ENCODE measurements at regions not wholly inside any gene's neighbourhood (a gene's known extent, or its start where the extent isn't known, plus 50 kb on each side); places are given as distances from the start of the nearest gene placed in this dataset.

DNA sequence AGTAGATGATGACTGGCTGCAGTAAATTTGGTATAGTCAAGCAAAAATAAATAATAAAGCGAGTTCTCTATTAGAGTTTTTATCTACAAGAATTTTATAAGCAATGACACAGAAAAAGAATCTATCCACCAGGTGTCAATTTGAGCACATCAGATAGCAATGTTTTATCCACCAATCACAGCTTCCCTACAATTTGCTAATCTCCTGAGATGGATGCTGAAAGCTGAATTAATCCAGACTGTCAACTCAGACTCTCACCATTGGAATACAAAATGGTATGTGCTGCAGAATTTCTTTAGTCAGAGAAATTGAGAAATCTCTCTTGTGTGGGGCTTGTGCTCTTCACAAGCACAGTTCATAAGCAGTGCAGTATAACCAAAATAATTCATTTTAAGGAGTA, 888.9 kb upstream of the GHITM start:
- DNase-seq (ENCODE audit: low read depth in 2 of 3, low spot score in 2 of 3) = no peak

- no peak for DNase-seq (ENCODE audit: low read depth in 2 of 3, low spot score in 2 of 3)
Observed at GRCh38 chr10:83252169-83252568, 887.1 kb upstream of the GHITM start.

DNA sequence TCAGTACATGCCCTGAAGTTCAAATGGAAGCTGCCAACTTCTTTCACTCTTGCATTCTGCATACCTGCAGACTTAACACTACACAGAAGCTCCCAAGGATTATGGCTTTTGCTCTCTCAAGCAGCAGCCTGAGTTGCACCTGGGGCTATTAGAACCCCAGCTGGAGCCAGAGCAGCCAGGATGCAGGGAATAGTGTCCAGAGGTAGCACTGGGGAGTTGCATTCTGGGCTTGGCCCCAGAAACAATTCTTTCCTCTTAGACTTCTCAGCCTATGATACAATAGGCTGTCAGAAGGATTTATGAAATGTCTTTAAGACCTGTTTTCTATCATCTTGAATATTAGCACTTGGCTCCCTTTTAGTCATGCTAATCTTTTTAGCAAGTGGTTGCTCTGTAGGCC, 886.7 kb upstream of the GHITM start:
- no peak for DNase-seq (ENCODE audit: low read depth in 2 of 3, low spot score in 2 of 3)

DNA sequence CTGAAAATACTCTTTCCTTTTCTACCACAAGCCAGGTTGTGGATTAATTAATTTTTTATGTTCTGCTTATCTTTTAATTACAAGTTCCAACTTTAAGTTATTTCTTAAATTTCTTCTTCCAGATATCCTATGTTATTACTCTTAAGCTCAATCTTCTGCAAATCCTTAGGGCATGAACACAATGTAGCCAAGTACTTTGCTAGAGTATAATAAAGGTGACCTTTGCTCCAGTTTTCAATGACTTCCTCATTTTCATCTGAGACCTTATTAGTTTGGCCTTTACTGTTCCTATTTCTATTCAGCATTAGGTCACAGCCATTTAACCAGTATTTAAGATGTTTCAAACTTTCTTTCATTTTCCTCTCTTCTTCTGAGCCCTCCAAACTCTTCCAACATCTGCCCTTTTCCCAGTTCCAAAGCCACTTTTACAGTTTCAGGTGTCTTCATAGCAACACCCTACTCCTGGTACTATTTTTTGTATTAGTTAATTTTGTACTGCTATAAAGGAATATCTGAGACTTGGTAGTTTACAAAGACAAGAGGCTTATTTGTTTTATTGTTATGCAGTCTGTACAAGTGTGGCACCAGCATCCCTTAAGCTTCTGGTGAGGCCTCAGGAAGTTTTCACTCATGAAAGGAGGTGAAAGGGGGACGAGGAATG, 886.2 kb upstream of the GHITM start:
- DNase-seq (ENCODE audit: low read depth in 2 of 3, low spot score in 2 of 3) = no peak

GRCh38 chr10:83254698-83255097, 884.6 kb upstream of the GHITM start:
- no peak for DNase-seq (ENCODE audit: low read depth in 2 of 3, low spot score in 2 of 3)

DNA sequence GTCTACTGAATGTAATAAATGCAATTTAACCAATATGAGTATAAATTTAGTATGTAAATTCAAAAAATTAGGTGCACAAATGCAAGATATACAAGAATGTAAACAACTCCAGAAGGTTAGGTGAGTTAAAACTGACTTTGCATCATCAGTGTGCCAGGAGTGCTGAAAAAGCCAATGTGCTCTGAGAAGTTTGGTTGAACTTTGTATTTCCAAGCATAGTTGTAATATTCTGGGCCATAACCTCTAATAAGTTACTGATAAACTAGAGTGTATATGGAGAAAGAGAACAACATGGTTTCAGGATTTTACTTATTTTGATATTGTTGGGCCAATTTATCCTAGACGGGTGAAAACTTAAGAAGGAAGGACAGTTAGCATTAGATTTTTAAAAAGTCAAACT, 876.9 kb upstream of the GHITM start:
- DNase-seq (ENCODE audit: low read depth in 2 of 3, low spot score in 2 of 3) = no peak

- DNase-seq (ENCODE audit: low read depth in 2 of 3, low spot score in 2 of 3) = no peak
Observed at GRCh38 chr10:83272666-83273434, 866.5 kb upstream of the GHITM start.

- DNase-seq (ENCODE audit: low read depth in 2 of 3, low spot score in 2 of 3) = no peak
Observed at GRCh38 chr10:83274088-83274487, 865.2 kb upstream of the GHITM start.

DNA sequence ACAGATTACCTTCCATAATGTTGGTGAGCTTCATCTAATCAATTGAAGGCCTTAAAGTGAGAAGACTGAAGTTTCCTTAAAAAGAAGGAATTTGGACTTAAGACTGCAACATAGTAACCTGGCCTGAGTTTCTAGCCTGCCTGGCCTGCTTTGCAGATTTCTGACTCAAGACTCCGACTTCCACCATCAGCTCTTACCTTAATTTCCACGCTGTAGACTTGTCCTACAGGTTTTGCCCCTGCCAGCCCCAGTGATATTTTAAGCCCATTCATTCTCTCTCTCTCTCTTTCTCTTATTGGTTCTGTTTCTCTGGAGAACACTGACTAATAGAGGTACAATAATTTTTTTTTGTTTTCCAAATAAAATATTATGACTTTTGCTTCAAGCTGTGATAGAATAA, 862.3 kb upstream of the GHITM start:
- no peak for DNase-seq (ENCODE audit: low read depth in 2 of 3, low spot score in 2 of 3)

GRCh38 chr10:83283151-83283550, 856.2 kb upstream of the GHITM start:
- no peak for DNase-seq (ENCODE audit: low read depth in 2 of 3, low spot score in 2 of 3)

DNA sequence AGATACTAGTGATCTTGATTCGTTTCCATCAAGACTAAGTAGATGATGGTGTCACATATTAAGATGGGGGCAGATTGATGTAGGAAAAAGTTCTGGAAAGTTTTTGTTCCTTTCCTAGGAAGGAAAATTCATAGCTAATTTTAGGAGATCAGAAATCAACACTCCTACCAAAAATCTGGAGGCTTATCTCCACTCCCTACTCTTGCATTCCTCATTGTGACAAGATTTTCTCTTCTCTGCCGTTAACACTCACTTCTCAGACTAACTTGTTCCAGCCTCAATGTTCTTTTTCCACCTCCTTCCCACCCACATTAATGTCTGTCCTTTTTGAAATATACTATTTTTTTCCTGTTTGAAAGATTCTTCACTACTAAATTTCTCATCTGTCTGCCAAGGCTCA, 851.9 kb upstream of the GHITM start:
- DNase-seq (ENCODE audit: low read depth in 2 of 3, low spot score in 2 of 3) = no peak

- DNase-seq (ENCODE audit: low read depth in 2 of 3, low spot score in 2 of 3) = no peak
Observed at GRCh38 chr10:83289373-83289772, 849.9 kb upstream of the GHITM start.

GRCh38 chr10:83289948-83290347, 849.4 kb upstream of the GHITM start:
- DNase-seq (ENCODE audit: low read depth in 2 of 3, low spot score in 2 of 3) = no peak

- no peak for DNase-seq (ENCODE audit: low read depth in 2 of 3, low spot score in 2 of 3)
Observed at GRCh38 chr10:83301732-83302131, 837.6 kb upstream of the GHITM start.

- no peak for DNase-seq (ENCODE audit: low read depth in 2 of 3, low spot score in 2 of 3)
Observed at GRCh38 chr10:83302623-83303022, 836.7 kb upstream of the GHITM start.

- DNase-seq (ENCODE audit: low read depth in 2 of 3, low spot score in 2 of 3) = no peak
Observed at GRCh38 chr10:83310688-83311087, 828.6 kb upstream of the GHITM start.

DNA sequence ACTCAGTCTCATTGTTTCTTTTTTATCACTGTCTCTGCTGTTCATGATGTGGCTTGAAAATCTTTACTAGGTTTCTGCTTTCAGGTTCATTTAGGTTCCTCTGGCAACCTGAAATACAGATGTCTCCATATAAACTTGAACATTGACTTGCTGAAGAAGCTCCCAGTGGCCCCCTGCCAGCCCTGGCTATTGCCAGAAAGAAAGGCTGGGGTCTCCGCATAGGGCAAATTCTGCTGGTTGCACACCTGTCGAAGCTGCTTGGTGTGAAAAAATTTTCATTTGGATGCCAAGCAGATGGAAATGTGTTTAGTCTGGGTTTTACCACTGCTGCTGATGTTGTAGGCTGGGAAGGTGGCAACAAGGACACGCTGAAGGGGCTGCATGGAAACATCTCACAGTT, 826.7 kb upstream of the GHITM start:
- no peak for DNase-seq (ENCODE audit: low read depth in 2 of 3, low spot score in 2 of 3)

GRCh38 chr10:83332690-83333089, 806.6 kb upstream of the GHITM start:
- no peak for DNase-seq (ENCODE audit: low read depth in 2 of 3, low spot score in 2 of 3)

DNA sequence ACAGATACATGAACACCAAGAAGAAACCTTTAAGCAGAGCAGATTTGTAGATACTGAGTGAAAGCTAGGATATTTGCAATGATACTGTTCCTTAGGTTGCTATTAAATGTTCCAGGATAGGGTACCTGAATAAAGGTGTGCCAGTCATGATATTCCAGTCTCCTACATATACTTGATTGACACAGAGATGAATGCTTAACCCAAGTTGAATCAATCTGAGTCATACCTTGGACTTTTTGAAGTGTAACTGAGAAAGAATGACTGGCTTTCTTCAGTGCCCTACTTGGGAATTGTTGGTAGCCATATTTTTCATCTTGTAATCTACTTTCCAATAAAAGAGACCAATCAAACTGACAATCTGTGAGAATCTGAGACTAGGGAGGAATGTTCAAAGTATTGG, 805.7 kb upstream of the GHITM start:
- no peak for DNase-seq (ENCODE audit: low read depth in 2 of 3, low spot score in 2 of 3)

DNA sequence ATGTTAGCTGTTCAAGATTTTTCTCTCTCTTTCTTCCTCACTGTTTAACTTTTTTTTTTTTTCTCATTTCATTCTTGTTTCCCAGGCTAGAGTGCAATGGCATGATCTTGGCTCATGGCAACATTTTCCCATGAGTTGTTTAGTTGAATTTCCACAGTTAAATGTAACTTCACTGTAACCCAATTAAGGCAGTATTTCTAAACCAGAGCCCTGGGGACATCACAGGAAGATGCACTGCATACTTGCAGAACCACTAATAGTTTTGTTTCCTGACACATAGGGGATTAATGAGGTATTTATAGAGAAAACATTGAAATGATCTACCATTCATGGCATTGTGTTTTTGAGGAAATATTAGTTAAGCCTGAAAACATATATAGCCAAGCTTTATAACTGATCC, 795.6 kb upstream of the GHITM start:
- DNase-seq (ENCODE audit: low read depth in 2 of 3, low spot score in 2 of 3) = no peak

DNA sequence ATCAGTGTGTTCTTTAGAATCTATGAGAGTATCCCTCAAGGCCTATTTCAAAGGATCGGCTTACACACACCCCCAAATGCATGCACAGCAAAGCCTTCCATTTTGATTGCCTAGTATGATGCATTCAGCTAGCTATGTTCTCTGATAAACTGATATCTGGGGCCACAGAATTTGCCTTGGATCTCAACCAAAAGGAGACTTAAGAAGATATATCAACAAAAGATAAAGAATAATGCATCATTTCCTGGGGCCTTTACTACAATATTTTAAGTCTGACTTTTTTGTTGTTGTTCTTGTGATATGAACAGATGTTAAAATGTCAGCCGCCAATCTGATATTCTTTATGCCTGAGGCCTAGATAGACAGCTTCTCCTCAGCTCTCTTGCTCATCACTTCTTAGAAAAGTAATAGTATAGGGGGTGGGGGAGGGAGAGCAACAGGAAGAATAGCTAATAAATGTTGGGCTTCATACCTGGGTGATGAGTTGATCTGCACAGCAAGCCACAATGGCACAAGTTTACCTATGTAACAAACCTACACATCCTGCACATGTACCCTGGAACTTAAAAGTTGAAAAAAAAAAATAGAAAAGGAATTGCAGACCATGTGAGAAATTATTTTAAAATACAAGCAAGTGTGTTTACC, 792.9 kb upstream of the GHITM start:
- DNase-seq (ENCODE audit: low read depth in 2 of 3, low spot score in 2 of 3) = no peak

- no peak for DNase-seq (ENCODE audit: low read depth in 2 of 3, low spot score in 2 of 3)
Observed at GRCh38 chr10:83352588-83352987, 786.7 kb upstream of the GHITM start.

Measured in activated CD8-positive, alpha-beta memory T cell treated with anti-CD3 and anti-CD28 coated beads for 48 hours (primary cell).